ENCODE measurements at regions not wholly inside any gene's neighbourhood (a gene's known extent, or its start where the extent isn't known, plus 50 kb on each side); places are given as distances from the start of the nearest gene placed in this dataset.

DNA sequence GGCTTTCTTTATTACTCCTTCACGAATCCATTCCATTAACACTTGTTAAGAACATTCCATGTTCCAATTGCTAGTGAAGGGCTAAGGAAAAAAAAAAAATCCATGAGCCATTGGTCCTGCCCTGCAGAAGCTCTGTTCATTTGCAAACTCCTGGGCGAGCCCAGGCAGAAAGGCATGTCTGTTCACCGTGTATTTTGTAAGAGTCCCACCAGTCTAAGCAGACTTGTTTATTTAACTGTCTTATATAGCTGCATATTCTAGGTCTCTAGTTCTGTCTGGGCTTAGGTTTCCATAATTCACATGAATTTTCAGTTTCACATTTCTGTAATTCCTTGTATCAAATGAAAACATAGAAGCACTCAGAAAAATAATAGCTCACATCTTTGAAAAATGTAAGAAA is 97.4 kb upstream of the POU2AF2 start:
- ChIA-PET CTCF (no interaction called here), RAD21 (ENCODE audit: low non-redundant PET in 1 of 2, low total read pairs in 2 of 2, uncharacterized antibody in 2 of 2, unreplicated experiment in 2 of 2) (no interaction called here), POLR2A (no interaction called here)
- H3K27me3 ChIP-seq (ENCODE audit: insufficient read depth, low read length): peaks cover 56% of the 10 kb centered on the region; the same call in 1 of the 2 replicates
- H3K9me2 ChIP-seq (ENCODE audit: insufficient read depth): no peaks in the 10 kb centered on the region
- no peak overlapping the region for H3K27ac ChIP-seq (ENCODE audit: low read depth, low read length)
- H3K4me2 ChIP-seq (ENCODE audit: low read length): no peak overlapping the region
- intact Hi-C loops (cut with micrococcal nuclease): no loop called here
- H2AFZ ChIP-seq (ENCODE audit: low read depth, low read length, poor library complexity, severe bottlenecking): no peak overlapping the region
- no TSS peak for BruUV-seq (replicated peaks)
- no peak for DNase-seq (ENCODE audit: low read depth, low spot score)
- TF ChIP-seq CBX3 (IDR thresholded peaks at IDR 0.05; ENCODE audit: low read depth): no peak
- no peaks in the 10 kb centered on the region for H3K79me2 ChIP-seq (ENCODE audit: insufficient read depth, low read length)
- no peaks in the 10 kb centered on the region for H3K9me3 ChIP-seq (ENCODE audit: control insufficient read depth in 1 of 2, insufficient read depth in 1 of 2, low read depth in 1 of 2, low read length in 2 of 2)
- ATAC-seq: no peak
- no peaks in the 10 kb centered on the region for H3K36me3 ChIP-seq (ENCODE audit: control insufficient read depth in 1 of 2, insufficient read depth in 2 of 2, low read length in 2 of 2)
- H3K4me1 ChIP-seq (ENCODE audit: control insufficient read depth in 1 of 2, insufficient read depth in 2 of 2, low read length in 2 of 2): no peaks in the 10 kb centered on the region
- no peak overlapping the region for H3K9ac ChIP-seq (ENCODE audit: low read length)
- H4K20me1 ChIP-seq (ENCODE audit: insufficient read depth): no peaks in the 10 kb centered on the region
- H3K4me3 ChIP-seq (replicated peaks in 1 of 2; ENCODE audit: low read depth in 1 of 2, low read length in 2 of 2): no peak overlapping the region

GRCh38 chr11:111137846-111138245 is 107.7 kb upstream of the POU2AF2 start:
- Histone ChIP-seq H3K36me3 (ENCODE audit: control insufficient read depth in 1 of 2, insufficient read depth in 2 of 2, low read length in 2 of 2) (no peaks in the 10 kb centered on the region), H3K9me3 (ENCODE audit: control insufficient read depth in 1 of 2, insufficient read depth in 1 of 2, low read depth in 1 of 2, low read length in 2 of 2) (no peaks in the 10 kb centered on the region), H3K4me2 (ENCODE audit: low read length) (no peak overlapping the region), H3K79me2 (ENCODE audit: insufficient read depth, low read length) (no peaks in the 10 kb centered on the region), H3K4me1 (ENCODE audit: control insufficient read depth in 1 of 2, insufficient read depth in 2 of 2, low read length in 2 of 2) (no peaks in the 10 kb centered on the region), H3K27me3 (ENCODE audit: insufficient read depth, low read length) (0 out of 2 replicates have a peak, but pooled peaks cover 16% of the 10 kb centered on the region), H3K9ac (ENCODE audit: low read length) (no peak overlapping the region), H3K27ac (ENCODE audit: low read depth, low read length) (no peak overlapping the region), H3K4me3 (replicated peaks in 1 of 2; ENCODE audit: low read depth in 1 of 2, low read length in 2 of 2) (no peak overlapping the region), H2AFZ (ENCODE audit: low read depth, low read length, poor library complexity, severe bottlenecking) (no peak overlapping the region), H3K9me2 (ENCODE audit: insufficient read depth) (no peaks in the 10 kb centered on the region), H4K20me1 (ENCODE audit: insufficient read depth) (no peaks in the 10 kb centered on the region)
- ChIA-PET POLR2A (no interaction called here), RAD21 (ENCODE audit: low non-redundant PET in 1 of 2, low total read pairs in 2 of 2, uncharacterized antibody in 2 of 2, unreplicated experiment in 2 of 2) (no interaction called here), CTCF (no interaction called here)
- intact Hi-C loops (cut with micrococcal nuclease): no loop called here
- no TSS peak for BruUV-seq (replicated peaks)
- no peak for ATAC-seq
- no peak for DNase-seq (ENCODE audit: low read depth, low spot score)
- no peak for TF ChIP-seq FOSL1 (IDR thresholded peaks at IDR 0.05; ENCODE audit: low read depth)

DNA sequence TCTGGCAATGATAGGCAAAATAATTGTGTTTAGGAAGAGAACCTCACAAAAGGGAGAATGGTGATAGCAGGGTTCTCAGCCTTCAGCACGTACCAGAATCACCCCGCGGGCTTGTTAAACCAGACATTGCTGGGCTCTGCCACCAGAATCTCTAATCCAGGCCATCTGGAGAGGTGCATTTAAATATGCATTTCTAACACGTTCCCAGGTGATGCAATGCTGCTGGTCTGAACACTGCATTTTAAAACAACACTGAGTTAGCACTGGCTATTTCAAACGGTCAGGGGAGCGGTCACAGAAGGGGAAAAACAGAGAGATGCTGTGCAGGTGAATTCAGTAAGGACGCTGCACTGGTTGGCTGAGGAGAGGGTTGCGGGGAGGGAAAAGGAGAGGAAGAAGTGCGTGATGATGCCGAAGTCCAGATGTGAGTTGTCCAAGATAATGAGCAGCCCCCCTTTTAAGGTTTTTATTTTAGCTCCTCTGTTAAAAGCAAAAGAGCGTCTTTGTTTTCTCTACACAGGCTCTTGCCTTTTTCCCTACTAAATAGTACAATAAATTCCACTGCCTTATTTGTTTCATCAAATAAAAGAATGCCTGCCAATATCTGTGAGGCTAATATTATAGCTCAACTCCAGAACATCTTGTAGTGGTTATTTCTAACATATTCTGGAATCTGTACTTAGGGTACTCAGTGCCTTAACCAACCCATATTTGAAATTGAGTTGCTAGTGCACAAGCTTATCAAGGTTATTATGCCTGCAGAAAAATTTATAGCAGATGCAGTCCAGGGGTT is 109.6 kb upstream of the POU2AF2 start:
- Histone ChIP-seq H3K27ac (ENCODE audit: low read depth, low read length) (no peak overlapping the region), H3K4me1 (ENCODE audit: control insufficient read depth in 1 of 2, insufficient read depth in 2 of 2, low read length in 2 of 2) (no peaks in the 10 kb centered on the region), H3K4me3 (replicated peaks in 1 of 2; ENCODE audit: low read depth in 1 of 2, low read length in 2 of 2) (no peak overlapping the region), H3K36me3 (ENCODE audit: control insufficient read depth in 1 of 2, insufficient read depth in 2 of 2, low read length in 2 of 2) (no peaks in the 10 kb centered on the region), H3K9me3 (ENCODE audit: control insufficient read depth in 1 of 2, insufficient read depth in 1 of 2, low read depth in 1 of 2, low read length in 2 of 2) (no peaks in the 10 kb centered on the region), H3K4me2 (ENCODE audit: low read length) (no peak overlapping the region), H3K27me3 (ENCODE audit: insufficient read depth, low read length) (0 out of 2 replicates have a peak, but pooled peaks cover 16% of the 10 kb centered on the region), H3K9ac (ENCODE audit: low read length) (no peak overlapping the region), H3K79me2 (ENCODE audit: insufficient read depth, low read length) (no peaks in the 10 kb centered on the region), H2AFZ (ENCODE audit: low read depth, low read length, poor library complexity, severe bottlenecking) (no peak overlapping the region), H3K9me2 (ENCODE audit: insufficient read depth) (no peaks in the 10 kb centered on the region), H4K20me1 (ENCODE audit: insufficient read depth) (no peaks in the 10 kb centered on the region)
- CTCF ChIA-PET: no interaction called here
- BruUV-seq (replicated peaks): no TSS peak
- DNase-seq (ENCODE audit: low read depth, low spot score) (no peak), ATAC-seq (no peak)
- TF ChIP-seq RAD21 (IDR thresholded peaks at IDR 0.05; ENCODE audit: low read depth): no peak
- TF ChIP-seq SP1 (IDR thresholded peaks at IDR 0.05; ENCODE audit: low read depth): no peak
- TF ChIP-seq, protein P1, sequence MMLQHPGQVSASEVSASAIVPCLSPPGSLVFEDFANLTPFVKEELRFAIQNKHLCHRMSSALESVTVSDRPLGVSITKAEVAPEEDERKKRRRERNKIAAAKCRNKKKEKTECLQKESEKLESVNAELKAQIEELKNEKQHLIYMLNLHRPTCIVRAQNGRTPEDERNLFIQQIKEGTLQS (IDR thresholded peaks at IDR 0.05): no peak
- RAD21 ChIA-PET (ENCODE audit: low non-redundant PET in 1 of 2, low total read pairs in 2 of 2, uncharacterized antibody in 2 of 2, unreplicated experiment in 2 of 2): no interaction called here
- intact Hi-C loops (cut with micrococcal nuclease): no loop called here
- POLR2A ChIA-PET: no interaction called here
